Aorta (tissue), 5 donors: ENCODE measurements at regions not wholly inside any gene's neighbourhood (a gene's known extent, or its start where the extent isn't known, plus 50 kb on each side); places are given as distances from the start of the nearest gene placed in this dataset.
"Not testable (repeated sequence)": the region's sequence is repeated elsewhere in the genome, so short reads cannot be mapped to it uniquely, and the experiment has no call there.

Experiments used
- ATAC-seq: fragments of 200-7000 bp; cut with Tn5 transposase; one replicate; pipeline ENCODE4 v1.9.1; 2022; ENCODE audit warnings: moderate library complexity; ENCODE audit not compliant: low FRiP score
- DNase-seq, 2 donors: peaks; one replicate each; pipeline ENCODE4 v3.0.0-alpha.2; 2020
- H3K27ac ChIP-seq, 2 donors: one replicate each; pipeline ENCODE4 v1.5.1; 2013; ENCODE audit warnings: low read length in 2 of 2, mild to moderate bottlenecking in 2 of 2, moderate library complexity in 2 of 2, control low read depth in 1 of 2, inconsistent platforms in 1 of 2, low read depth in 1 of 2
- H3K27me3 ChIP-seq, 2 donors: one replicate each; pipeline ENCODE4 v1.6.1; 2013; ENCODE audit warnings: control low read depth in 1 of 2, low read length in 1 of 2, mild to moderate bottlenecking in 1 of 2, moderate library complexity in 1 of 2; ENCODE audit not compliant: insufficient read depth in 2 of 2, control insufficient read depth in 1 of 2
- H3K36me3 ChIP-seq, 2 donors: one replicate each; pipeline ENCODE4 v1.6.1; 2013; ENCODE audit warnings: control low read depth in 1 of 2, low read length in 1 of 2, mild to moderate bottlenecking in 1 of 2; ENCODE audit not compliant: insufficient read depth in 2 of 2, control insufficient read depth in 1 of 2
- H3K4me1 ChIP-seq, 2 donors: one replicate each; pipeline ENCODE4 v1.6.1; 2013; ENCODE audit warnings: low read length in 2 of 2, control low read depth in 1 of 2, mild to moderate bottlenecking in 1 of 2, moderate library complexity in 1 of 2; ENCODE audit not compliant: insufficient read depth in 2 of 2, control insufficient read depth in 1 of 2
- H3K4me3 ChIP-seq, 2 donors: one replicate each; pipeline ENCODE4 v1.5.1; 2013; ENCODE audit warnings: low read length in 2 of 2, control low read depth in 1 of 2, mild to moderate bottlenecking in 1 of 2
- H3K9me3 ChIP-seq: one replicate; pipeline ENCODE4 v1.6.1; 2013; ENCODE audit warnings: mild to moderate bottlenecking, low read length; ENCODE audit not compliant: control insufficient read depth
- WGBS, 2 donors: extraction: QIAGEN DNeasy Blood & Tissue Kit; methylation state at CpG; one replicate each; pipeline ENCODE4 v1.1.7; 2013; 5-methylcytosine and 5-hydroxymethylcytosine counted together
- intact Hi-C, 2 donors: fragments of 100-400 bp; cut with DNase I; formaldehyde crosslinking; loops; one replicate each; pipeline versions ENCODE4 v1.14.2 to v1.15.0; 2022
- donor health status: healthy with polysubstance abuse.
- donor health status: Bipolar disorder and iron deficiency.
- donor health status: DM: no; HTN: no; CAD: no.
- donor health status: DM: no; HTN: no; CAD: no.
- donor health status: DM: yes; HTN: yes; CAD: no.

GRCh38 chr5:82720213-82721086 lies 356.7 kb downstream of the TMEM167A start:
- intact Hi-C loops = no loop called here
- no peak overlapping the region for H3K4me3 ChIP-seq
- no peak for ATAC-seq
- DNase-seq = no peak
- no peaks in the 10 kb centered on the region for H3K36me3 ChIP-seq
- H3K27me3 ChIP-seq = no peaks in the 10 kb centered on the region
- H3K9me3 ChIP-seq = no peaks in the 10 kb centered on the region
- H3K27ac ChIP-seq = no peak overlapping the region
- 47 to 48% methylated on average over 6 of the region's 6 CpGs for WGBS, 2 donors
- peaks cover 0 to 2% of the 10 kb centered on the region in 2 donors for H3K4me1 ChIP-seq

DNA sequence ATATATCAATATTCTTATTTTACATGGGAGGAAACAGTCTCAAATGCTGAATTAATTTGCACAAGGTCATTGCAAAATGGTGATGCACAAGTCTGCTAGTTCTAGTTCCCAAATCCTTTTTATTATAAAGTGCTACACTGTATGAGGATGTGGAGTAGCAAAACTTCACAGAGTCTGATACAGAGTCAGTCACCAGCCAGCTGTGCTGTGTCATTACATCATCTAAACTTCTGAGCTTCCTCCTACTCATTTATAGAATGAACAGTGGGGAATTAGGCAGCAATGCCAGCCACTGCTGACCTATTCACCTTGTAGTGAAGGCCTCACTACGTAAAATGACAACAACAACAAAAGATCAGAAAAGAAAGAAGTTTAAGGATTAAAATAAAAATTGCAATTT lies 357.8 kb downstream of the TMEM167A start:
- no peaks in the 10 kb centered on the region for H3K27me3 ChIP-seq
- H3K4me1 ChIP-seq = peaks cover 0 to 2% of the 10 kb centered on the region in 2 donors
- no peak overlapping the region for H3K4me3 ChIP-seq
- ATAC-seq (no peak), DNase-seq (no peak)
- WGBS, 2 donors = 28 to 41% methylated on average over 1 of the region's 1 CpG
- H3K9me3 ChIP-seq = no peaks in the 10 kb centered on the region
- H3K36me3 ChIP-seq = no peaks in the 10 kb centered on the region
- H3K27ac ChIP-seq = no peak overlapping the region
- intact Hi-C loops = no loop called here

DNA sequence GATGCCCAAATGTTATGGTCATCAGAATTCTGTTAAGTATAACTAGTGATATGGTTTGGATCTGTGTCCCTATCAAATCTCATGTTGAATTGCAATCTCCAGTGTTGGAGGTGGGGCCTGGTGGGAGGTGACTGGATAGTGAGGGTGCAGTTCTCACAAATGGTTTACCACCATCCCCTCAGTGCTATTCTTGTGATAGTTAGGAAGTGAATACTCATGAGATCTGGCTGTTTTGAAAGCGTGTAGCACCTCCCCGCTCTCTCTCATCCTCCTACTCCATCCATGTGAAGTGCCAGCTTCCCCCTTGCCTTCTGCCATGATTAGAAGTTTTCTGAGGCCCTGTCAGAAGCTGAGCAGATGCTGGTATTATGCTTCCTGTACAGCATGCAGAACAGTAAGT lies 359.5 kb downstream of the TMEM167A start:
- H3K36me3 ChIP-seq = no peaks in the 10 kb centered on the region
- H3K27me3 ChIP-seq = no peaks in the 10 kb centered on the region
- no peak for DNase-seq
- no peak overlapping the region for H3K27ac ChIP-seq
- H3K4me3 ChIP-seq = no peak overlapping the region
- H3K9me3 ChIP-seq = no peaks in the 10 kb centered on the region
- peaks cover 0 to 2% of the 10 kb centered on the region in 2 donors for H3K4me1 ChIP-seq
- intact Hi-C loops = no loop called here
- WGBS, 2 donors = 96 to 100% methylated on average over 2 of the region's 2 CpGs
- no peak for ATAC-seq

DNA sequence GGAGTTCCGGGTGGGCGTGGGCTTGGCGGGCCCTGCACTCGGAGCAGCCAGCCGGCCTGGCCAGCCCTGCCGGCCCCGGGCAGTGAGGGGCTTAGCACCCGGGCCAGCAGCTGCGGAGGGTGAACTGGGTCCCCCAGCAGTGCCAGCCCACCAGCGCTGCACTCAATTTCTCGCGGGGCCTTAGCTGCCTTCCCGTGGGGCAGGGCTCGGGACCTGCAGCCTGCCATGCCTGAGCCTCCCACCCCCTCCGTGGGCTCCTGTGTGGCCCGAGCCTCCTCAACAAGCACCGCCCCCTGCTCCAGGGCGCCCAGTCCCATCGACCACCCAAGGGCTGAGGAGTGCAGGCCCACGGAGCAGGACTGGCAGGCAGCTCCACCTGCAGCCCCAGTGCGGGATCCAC lies 362.5 kb downstream of the TMEM167A start:
- ATAC-seq, H3K27me3 ChIP-seq, DNase-seq, H3K36me3 ChIP-seq, H3K4me1 ChIP-seq, intact Hi-C loops, H3K4me3 ChIP-seq, H3K9me3 ChIP-seq, H3K27ac ChIP-seq: not testable (repeated sequence)
- 97 to 98% methylated on average over 19 to 21 of the region's 21 CpGs for WGBS, 2 donors

DNA sequence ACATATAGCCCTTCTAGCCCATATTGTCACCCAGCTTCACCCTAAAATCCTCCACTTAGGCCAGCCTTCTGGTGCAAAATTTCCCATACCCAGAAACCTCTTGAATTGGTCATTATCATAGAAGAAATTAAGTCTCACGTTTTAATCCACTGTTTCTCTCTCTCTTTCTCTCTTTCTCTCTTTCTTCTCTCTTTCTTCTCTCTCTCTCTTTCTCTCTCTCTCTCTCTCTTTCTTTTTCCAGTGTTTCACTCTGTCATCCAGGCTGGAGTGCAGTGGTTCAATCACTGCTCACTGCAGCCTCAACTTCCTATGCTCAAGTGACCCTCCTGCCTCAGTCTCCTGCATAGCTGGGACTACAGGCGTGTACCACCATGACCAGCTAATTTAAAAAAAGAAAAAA lies 363.4 kb downstream of the TMEM167A start:
- no peaks in the 10 kb centered on the region for H3K27me3 ChIP-seq
- ATAC-seq (no peak), DNase-seq (no peak)
- no peaks in the 10 kb centered on the region for H3K36me3 ChIP-seq
- H3K27ac ChIP-seq = no peak overlapping the region
- 95 to 96% methylated on average over 2 of the region's 2 CpGs for whole genome bisulfite sequencing, 2 donors
- intact Hi-C loops = no loop called here
- no peaks in the 10 kb centered on the region for H3K4me1 ChIP-seq
- H3K9me3 ChIP-seq = no peaks in the 10 kb centered on the region
- H3K4me3 ChIP-seq = no peak overlapping the region

DNA sequence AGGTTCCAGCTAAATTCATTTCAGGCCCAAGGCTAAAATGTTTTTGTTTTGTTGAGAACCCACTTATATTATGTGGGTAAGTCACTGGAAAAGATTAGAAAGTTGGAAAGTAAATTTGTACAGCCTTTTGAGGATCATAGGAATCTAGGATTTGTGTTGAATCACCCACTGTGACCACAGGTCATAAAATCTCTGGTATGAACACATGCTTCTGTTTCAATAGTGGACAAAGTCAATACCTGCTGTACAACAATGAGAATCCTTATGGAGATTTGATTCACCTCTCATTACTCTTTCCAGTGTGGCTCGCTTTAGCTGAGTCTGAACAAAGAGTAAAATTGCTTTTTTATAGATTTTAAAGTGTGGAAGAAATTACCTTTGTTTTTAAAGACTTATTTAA lies 369.5 kb downstream of the TMEM167A start:
- WGBS, 2 donors = 2 to 6% methylated on average over 1 of the region's 1 CpG
- no peaks in the 10 kb centered on the region for H3K4me1 ChIP-seq
- peaks cover 2% of the 10 kb centered on the region for H3K9me3 ChIP-seq
- no peaks in the 10 kb centered on the region for H3K36me3 ChIP-seq
- ATAC-seq (no peak), DNase-seq (no peak)
- H3K4me3 ChIP-seq = no peak overlapping the region
- no peaks in the 10 kb centered on the region for H3K27me3 ChIP-seq
- intact Hi-C loops = no loop called here
- H3K27ac ChIP-seq = no peak overlapping the region

DNA sequence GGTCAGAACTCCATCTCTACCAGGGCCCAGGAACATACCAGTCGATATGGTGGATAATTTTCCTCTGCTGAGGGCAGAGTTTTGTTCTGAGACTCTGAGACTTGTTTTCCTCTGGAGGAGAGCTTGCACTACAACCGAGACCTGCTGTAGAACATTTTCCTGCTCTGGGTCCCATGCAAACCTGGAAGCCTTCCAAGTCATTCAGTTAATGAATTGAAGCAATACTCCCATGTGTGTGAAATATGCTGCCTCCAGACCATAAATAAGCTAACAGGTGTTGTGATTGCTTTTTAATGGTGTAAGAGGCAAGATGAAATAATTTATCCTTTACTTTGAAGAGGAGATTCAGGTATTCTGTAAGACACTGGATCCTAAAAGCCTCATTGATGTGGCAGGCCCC lies 372.8 kb downstream of the TMEM167A start:
- ATAC-seq (no peak), DNase-seq (no peak)
- 88 to 89% methylated on average over 2 of the region's 2 CpGs for WGBS, 2 donors
- intact Hi-C loops = no loop called here
- Histone ChIP-seq H3K9me3 (peaks cover 2% of the 10 kb centered on the region), H3K36me3 (no peaks in the 10 kb centered on the region), H3K4me3 (no peak overlapping the region), H3K4me1 (no peaks in the 10 kb centered on the region), H3K27ac (no peak overlapping the region), H3K27me3 (no peaks in the 10 kb centered on the region)

DNA sequence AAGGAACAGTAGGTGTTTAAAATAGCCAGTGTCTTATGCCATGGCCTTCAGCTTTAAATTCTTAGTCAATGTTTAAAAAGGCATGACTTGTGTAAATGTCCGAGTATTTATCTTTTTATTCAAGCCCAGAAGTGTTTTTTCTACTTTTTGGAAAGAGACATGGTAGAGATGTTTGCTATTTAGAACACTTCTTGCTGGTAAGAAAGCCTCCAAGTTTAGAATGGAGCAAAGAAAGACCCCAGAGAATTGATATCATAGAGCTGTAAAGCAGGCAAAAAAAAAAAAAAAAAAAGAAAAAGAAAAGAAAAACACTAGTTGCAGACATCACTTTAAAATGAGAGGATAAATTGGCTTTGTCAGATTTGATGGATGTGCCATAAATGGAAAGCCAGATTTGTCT lies 375.1 kb downstream of the TMEM167A start:
- H3K4me1 ChIP-seq = no peaks in the 10 kb centered on the region
- no peak overlapping the region for H3K27ac ChIP-seq
- no peaks in the 10 kb centered on the region for H3K27me3 ChIP-seq
- DNase-seq = no peak
- H3K9me3 ChIP-seq = peaks cover 2% of the 10 kb centered on the region
- H3K4me3 ChIP-seq = no peak overlapping the region
- no peaks in the 10 kb centered on the region for H3K36me3 ChIP-seq
- ATAC-seq = no peak
- intact Hi-C loops = no loop called here
- 0% methylated on average over 1 of the region's 1 CpG for WGBS, 2 donors

- no peaks in the 10 kb centered on the region for H3K9me3 ChIP-seq
- H3K4me1 ChIP-seq = no peaks in the 10 kb centered on the region
- no peak overlapping the region for H3K4me3 ChIP-seq
- no peak overlapping the region for H3K27ac ChIP-seq
- DNase-seq = no peak
- 96 to 97% methylated on average over 6 of the region's 6 CpGs for WGBS, 2 donors
- intact Hi-C loops = no loop called here
- ATAC-seq = no peak
- no peaks in the 10 kb centered on the region for H3K27me3 ChIP-seq
- H3K36me3 ChIP-seq = no peaks in the 10 kb centered on the region
Observed at GRCh38 chr5:82699737-82700136, 377.5 kb downstream of the TMEM167A start.
